ENCODE measurements at regions not wholly inside any gene's neighbourhood (a gene's known extent, or its start where the extent isn't known, plus 50 kb on each side); places are given as distances from the start of the nearest gene placed in this dataset.

GRCh38 chr2:71858071-71858470 is 289.6 kb downstream of the CYP26B1 start:
- DNase-seq (ENCODE audit: low spot score in 2 of 2, unreplicated experiment in 2 of 2), result no peak
- peaks cover 12% of the 10 kb centered on the region for H3K9me3 Mint-ChIP-seq
- no peak overlapping the region for H3K27ac Mint-ChIP-seq
- TF ChIP-seq CTCF (IDR thresholded peaks at IDR 0.05; ENCODE audit: unreplicated experiment), result no peak
- no peaks in the 10 kb centered on the region for H3K36me3 Mint-ChIP-seq
- H3K4me3 Mint-ChIP-seq, result no peak overlapping the region
- peaks cover 3% of the 10 kb centered on the region for H3K27me3 Mint-ChIP-seq (ENCODE audit: low read depth)
- H3K4me1 Mint-ChIP-seq, result peaks cover 8% of the 10 kb centered on the region

- H3K27me3 Mint-ChIP-seq (ENCODE audit: low read depth), result peaks cover 3% of the 10 kb centered on the region
- H3K36me3 Mint-ChIP-seq, result no peaks in the 10 kb centered on the region
- peaks cover 12% of the 10 kb centered on the region for H3K9me3 Mint-ChIP-seq
- no peak for TF ChIP-seq CTCF (IDR thresholded peaks at IDR 0.05; ENCODE audit: unreplicated experiment)
- H3K27ac Mint-ChIP-seq, result no peak overlapping the region
- peaks cover 5% of the 10 kb centered on the region for H3K4me1 Mint-ChIP-seq
- H3K4me3 Mint-ChIP-seq, result no peak overlapping the region
- no peak for DNase-seq (ENCODE audit: low spot score in 2 of 2, unreplicated experiment in 2 of 2)
Observed at GRCh38 chr2:71857636-71858035, 290.0 kb downstream of the CYP26B1 start.

- no peak for DNase-seq (ENCODE audit: low spot score in 2 of 2, unreplicated experiment in 2 of 2)
- H3K9me3 Mint-ChIP-seq, result peaks cover 12% of the 10 kb centered on the region
- no peaks in the 10 kb centered on the region for H3K36me3 Mint-ChIP-seq
- H3K4me3 Mint-ChIP-seq, result no peak overlapping the region
- TF ChIP-seq CTCF (IDR thresholded peaks at IDR 0.05; ENCODE audit: unreplicated experiment), result no peak
- peaks cover 3% of the 10 kb centered on the region for H3K27me3 Mint-ChIP-seq (ENCODE audit: low read depth)
- peaks cover 4% of the 10 kb centered on the region for H3K4me1 Mint-ChIP-seq
- no peak overlapping the region for H3K27ac Mint-ChIP-seq
Observed at GRCh38 chr2:71856773-71857525, 290.7 kb downstream of the CYP26B1 start.

GRCh38 chr2:71853858-71854257 is 293.8 kb downstream of the CYP26B1 start:
- Mint-ChIP-seq H3K4me3 (no peak overlapping the region), H3K27me3 (ENCODE audit: low read depth) (peaks cover 3% of the 10 kb centered on the region), H3K36me3 (no peaks in the 10 kb centered on the region), H3K9me3 (peaks cover 12% of the 10 kb centered on the region), H3K4me1 (peaks cover 20% of the 10 kb centered on the region), H3K27ac (no peak overlapping the region)
- TF ChIP-seq CTCF (IDR thresholded peaks at IDR 0.05; ENCODE audit: unreplicated experiment), result no peak
- no peak for DNase-seq (ENCODE audit: low spot score in 2 of 2, unreplicated experiment in 2 of 2)

- Mint-ChIP-seq H3K4me3 (no peak overlapping the region), H3K36me3 (no peaks in the 10 kb centered on the region), H3K9me3 (peaks cover 16% of the 10 kb centered on the region), H3K27ac (peak overlapping the region; percentile 4), H3K27me3 (ENCODE audit: low read depth) (peaks cover 3% of the 10 kb centered on the region), H3K4me1 (peaks cover 18% of the 10 kb centered on the region)
- no peak for TF ChIP-seq CTCF (IDR thresholded peaks at IDR 0.05; ENCODE audit: unreplicated experiment)
- DNase-seq (ENCODE audit: low spot score in 2 of 2, unreplicated experiment in 2 of 2), result peak; percentile 34 to 45
Observed at GRCh38 chr2:71852141-71852711, 295.4 kb downstream of the CYP26B1 start.

Measured in mesothelial cell of epicardium (in vitro differentiated cells).